CD14-positive monocyte (primary cell): ENCODE measurements at regions not wholly inside any gene's neighbourhood (a gene's known extent, or its start where the extent isn't known, plus 50 kb on each side); places are given as distances from the start of the nearest gene placed in this dataset.

ENCODE experiments used
- DNase-seq, 3 donors: peaks; one replicate each; pipeline ENCODE4 v3.0.0-alpha.2; 2011 to 2022
- H2AFZ ChIP-seq: 2 replicates; pipeline ENCODE4 v1.6.0; 2012; ENCODE audit warnings: mild to moderate bottlenecking, low read depth, low read length, inconsistent platforms; ENCODE audit not compliant: insufficient read depth, poor library complexity, severe bottlenecking
- H3K27ac ChIP-seq, 2 donors: 1 replicate in 1 of 2; 2 replicates in 1 of 2; pipeline ENCODE4 v1.5.1; 2012 to 2013; ENCODE audit warnings: low read length in 2 of 2, control low read depth in 1 of 2, inconsistent platforms in 1 of 2, low read depth in 1 of 2, mild to moderate bottlenecking in 1 of 2
- H3K27me3 ChIP-seq, 2 donors: one replicate each; pipeline versions ENCODE4 v1.6.0 to v1.6.1; 2011 to 2013; ENCODE audit warnings: low read length in 2 of 2; ENCODE audit not compliant: control insufficient read depth in 2 of 2, insufficient read depth in 2 of 2
- H3K36me3 ChIP-seq, 2 donors: replicated peaks in 1 of 2; 1 replicate in 1 of 2; 2 replicates in 1 of 2; pipeline versions ENCODE4 v1.5.1 to v1.6.1; 2012 to 2013; ENCODE audit warnings: low read length in 2 of 2, control low read depth in 1 of 2, inconsistent platforms in 1 of 2, mild to moderate bottlenecking in 1 of 2; ENCODE audit not compliant: insufficient read depth in 2 of 2, control insufficient read depth in 1 of 2
- H3K4me1 ChIP-seq, 2 donors: 1 replicate in 1 of 2; 2 replicates in 1 of 2; pipeline versions ENCODE4 v1.5.1 to v1.6.1; 2012 to 2013; ENCODE audit warnings: low read length in 2 of 2, control low read depth in 1 of 2, inconsistent platforms in 1 of 2, mild to moderate bottlenecking in 1 of 2, moderate library complexity in 1 of 2; ENCODE audit not compliant: insufficient read depth in 2 of 2, control insufficient read depth in 1 of 2
- H3K4me2 ChIP-seq: replicated peaks from 2 replicates; pipeline ENCODE3; 2012; ENCODE audit warnings: low read length, moderate library complexity, mild to moderate bottlenecking; ENCODE audit not compliant: poor library complexity, severe bottlenecking; ENCODE audit errors: extremely low read depth
- H3K4me3 ChIP-seq, 3 experiments: fragments of 200-600 bp in 1 of 3; sonication (generic) in 1 of 3; replicated peaks in 1 of 3; 1 replicate in 2 of 3; 2 replicates in 1 of 3; pipeline ENCODE4 v1.5.1; 2011 to 2013; ENCODE audit warnings: low read length in 3 of 3, mild to moderate bottlenecking in 3 of 3, control low read depth in 2 of 3, low read depth in 2 of 3, inconsistent platforms in 1 of 3, moderate library complexity in 1 of 3
- H3K79me2 ChIP-seq: 2 replicates; pipeline ENCODE4 v1.6.0; 2012; ENCODE audit warnings: mild to moderate bottlenecking, control low read depth, inconsistent platforms, low read length, moderate library complexity; ENCODE audit not compliant: insufficient read depth
- H3K9ac ChIP-seq: 2 replicates; pipeline ENCODE4 v1.6.0; 2017; ENCODE audit warnings: low read length, mild to moderate bottlenecking; ENCODE audit not compliant: insufficient read depth, poor library complexity, severe bottlenecking
- H3K9me3 ChIP-seq, 2 donors: replicated peaks in 1 of 2; 1 replicate in 1 of 2; 2 replicates in 1 of 2; pipeline versions ENCODE4 v1.5.1 to v1.6.1; 2012 to 2013; ENCODE audit warnings: low read length in 2 of 2, control low read depth in 1 of 2; ENCODE audit not compliant: control insufficient read depth in 1 of 2, insufficient read depth in 1 of 2
- H4K20me1 ChIP-seq: 2 replicates; pipeline ENCODE4 v1.6.0; 2012; ENCODE audit warnings: mild to moderate bottlenecking, low read length, control low read depth, moderate library complexity; ENCODE audit not compliant: insufficient read depth
- H3K27ac Mint-ChIP-seq, 7 donors: one replicate each; pipeline ENCODE4 v1.8.0; 2020; ENCODE audit warnings: mild to moderate bottlenecking in 7 of 7, mixed read lengths in 7 of 7, moderate library complexity in 6 of 7, inconsistent platforms in 2 of 7
- H3K27me3 Mint-ChIP-seq, 3 donors: one replicate each; pipeline ENCODE4 v1.8.0; 2021 to 2022; ENCODE audit warnings: low read depth in 3 of 3, mild to moderate bottlenecking in 3 of 3, mixed read lengths in 3 of 3, moderate library complexity in 3 of 3, inconsistent platforms in 1 of 3
- H3K36me3 Mint-ChIP-seq, 2 donors: one replicate each; pipeline ENCODE4 v1.8.0; 2020; ENCODE audit warnings: mixed read lengths in 2 of 2, inconsistent platforms in 1 of 2, mild to moderate bottlenecking in 1 of 2
- H3K4me1 Mint-ChIP-seq: one replicate; pipeline ENCODE4 v1.8.0; 2020; ENCODE audit warnings: mild to moderate bottlenecking, mixed read lengths
- H3K4me3 Mint-ChIP-seq, 2 donors: one replicate each; pipeline ENCODE4 v1.8.0; 2020; ENCODE audit warnings: mild to moderate bottlenecking in 2 of 2, mixed read lengths in 2 of 2, moderate library complexity in 1 of 2
- H3K9me3 Mint-ChIP-seq, 7 donors: one replicate each; pipeline ENCODE4 v1.8.0; 2020 to 2022; ENCODE audit warnings: mixed read lengths in 7 of 7, mild to moderate bottlenecking in 6 of 7, moderate library complexity in 6 of 7, inconsistent platforms in 2 of 7
- CTCF ChIP-seq: fragments of 200-600 bp; IDR thresholded peaks from one replicate; pipeline ENCODE4 v1.8.0; 2022; ENCODE audit warnings: antibody characterized with exemption, mild to moderate bottlenecking
- WGBS: methylation state at CpG from one replicate; pipeline ENCODE4 v1.1.5; 2013; ENCODE audit warnings: missing lambda C conversion rate; ENCODE audit not compliant: insufficient coverage; 5-methylcytosine and 5-hydroxymethylcytosine counted together
- intact Hi-C, 2 donors: fragments of 100-400 bp; cut with micrococcal nuclease; formaldehyde crosslinking; loops; one replicate each; pipeline versions ENCODE4 v1.15.0 to v1.15.1; 2023

- Histone ChIP-seq H3K4me3 (no peak overlapping the region), H3K9me3 (no peaks in the 10 kb centered on the region), H3K27me3 (no peaks in the 10 kb centered on the region), H2AFZ (no peak overlapping the region), H3K27ac (no peak overlapping the region), H3K36me3 (no peaks in the 10 kb centered on the region), H3K79me2 (no peaks in the 10 kb centered on the region), H3K4me2 (no peak overlapping the region), H3K4me1 (no peaks in the 10 kb centered on the region), H3K9ac (no peak overlapping the region), H4K20me1 (no peaks in the 10 kb centered on the region)
- peaks cover 0 to 4% (median 0%) of the 10 kb centered on the region in 7 donors for H3K9me3 Mint-ChIP-seq
- H3K4me1 Mint-ChIP-seq = no peaks in the 10 kb centered on the region
- no peak for DNase-seq
- intact Hi-C loops = no loop called here
- peaks cover 0 to 4% (median 0%) of the 10 kb centered on the region in 3 donors for H3K27me3 Mint-ChIP-seq
- no peak for TF ChIP-seq CTCF
- H3K27ac Mint-ChIP-seq = no peak overlapping the region
- H3K36me3 Mint-ChIP-seq = no peaks in the 10 kb centered on the region
- no peak overlapping the region for H3K4me3 Mint-ChIP-seq
Measured at GRCh38 chr9:71254592-71255277, 133.3 kb upstream of the TRPM3 start.

- H2AFZ ChIP-seq = no peak overlapping the region
- H3K27me3 ChIP-seq = no peaks in the 10 kb centered on the region
- H3K9ac ChIP-seq = no peak overlapping the region
- no peaks in the 10 kb centered on the region for H3K36me3 ChIP-seq
- Mint-ChIP-seq H3K27ac (no peak overlapping the region), H3K36me3 (no peaks in the 10 kb centered on the region), H3K27me3 (peaks cover 0 to 4% (median 0%) of the 10 kb centered on the region in 3 donors), H3K4me3 (no peak overlapping the region), H3K9me3 (peaks cover 0 to 1% (median 0%) of the 10 kb centered on the region in 7 donors), H3K4me1 (no peaks in the 10 kb centered on the region)
- no peak for TF ChIP-seq CTCF
- no peak overlapping the region for H3K4me2 ChIP-seq
- intact Hi-C loops = no loop called here
- no peaks in the 10 kb centered on the region for H3K9me3 ChIP-seq
- H3K4me3 ChIP-seq = no peak overlapping the region
- H4K20me1 ChIP-seq = no peaks in the 10 kb centered on the region
- H3K4me1 ChIP-seq = no peaks in the 10 kb centered on the region
- WGBS = no CpG with 5 or more reads among the region's 1 CpG
- no peak for DNase-seq
- H3K27ac ChIP-seq = no peak overlapping the region
- no peaks in the 10 kb centered on the region for H3K79me2 ChIP-seq
Measured at GRCh38 chr9:71253011-71253410, 131.6 kb upstream of the TRPM3 start.
